ENCODE measurements at regions not wholly inside any gene's neighbourhood (a gene's known extent, or its start where the extent isn't known, plus 50 kb on each side); places are given as distances from the start of the nearest gene placed in this dataset.

GRCh38 chr7:36025190-36025589, 127.9 kb upstream of the EEPD1 start:
- WGBS = 69% methylated on average over 4 of the region's 4 CpGs

GRCh38 chr7:36029311-36029710, 123.7 kb upstream of the EEPD1 start:
- Histone ChIP-seq H3K36me3 (ENCODE audit: insufficient read depth, low read length) (no peaks in the 10 kb centered on the region), H3K4me1 (ENCODE audit: insufficient read depth, low read length) (peaks cover 5% of the 10 kb centered on the region), H3K9me3 (ENCODE audit: insufficient read depth, low read depth, low read length) (no peaks in the 10 kb centered on the region), H3K4me3 (ENCODE audit: low read length) (no peak overlapping the region), H3K27me3 (ENCODE audit: insufficient read depth, low read length) (no peaks in the 10 kb centered on the region), H3K9ac (ENCODE audit: low read depth, low read length) (no peak overlapping the region), H3K27ac (ENCODE audit: low read depth, low read length) (no peak overlapping the region)
- 83% methylated on average over 4 of the region's 4 CpGs for WGBS

More at GRCh38 chr7:36025190-36025589, 127.9 kb upstream of the EEPD1 start:
- Histone ChIP-seq H3K36me3 (ENCODE audit: insufficient read depth, low read length) (no peaks in the 10 kb centered on the region), H3K4me3 (ENCODE audit: low read length) (no peak overlapping the region), H3K27me3 (ENCODE audit: insufficient read depth, low read length) (no peaks in the 10 kb centered on the region), H3K4me1 (ENCODE audit: insufficient read depth, low read length) (peaks cover 5% of the 10 kb centered on the region), H3K9ac (ENCODE audit: low read depth, low read length) (no peak overlapping the region), H3K27ac (ENCODE audit: low read depth, low read length) (no peak overlapping the region), H3K9me3 (ENCODE audit: insufficient read depth, low read depth, low read length) (no peaks in the 10 kb centered on the region)

GRCh38 chr7:36029853-36030515, 123.1 kb upstream of the EEPD1 start:
- Histone ChIP-seq H3K27me3 (ENCODE audit: insufficient read depth, low read length) (no peaks in the 10 kb centered on the region), H3K36me3 (ENCODE audit: insufficient read depth, low read length) (no peaks in the 10 kb centered on the region), H3K4me3 (ENCODE audit: low read length) (no peak overlapping the region), H3K9ac (ENCODE audit: low read depth, low read length) (no peak overlapping the region), H3K9me3 (ENCODE audit: insufficient read depth, low read depth, low read length) (no peaks in the 10 kb centered on the region), H3K4me1 (ENCODE audit: insufficient read depth, low read length) (peaks cover 3% of the 10 kb centered on the region), H3K27ac (ENCODE audit: low read depth, low read length) (no peak overlapping the region)
- 76% methylated on average over 3 of the region's 3 CpGs for whole genome bisulfite sequencing

- Histone ChIP-seq H3K36me3 (ENCODE audit: insufficient read depth, low read length) (no peaks in the 10 kb centered on the region), H3K9ac (ENCODE audit: low read depth, low read length) (no peak overlapping the region), H3K27ac (ENCODE audit: low read depth, low read length) (no peak overlapping the region), H3K4me1 (ENCODE audit: insufficient read depth, low read length) (no peaks in the 10 kb centered on the region; the same call in 1 of the 2 replicates), H3K9me3 (ENCODE audit: insufficient read depth, low read depth, low read length) (no peaks in the 10 kb centered on the region), H3K27me3 (ENCODE audit: insufficient read depth, low read length) (no peaks in the 10 kb centered on the region), H3K4me3 (ENCODE audit: low read length) (no peak overlapping the region)
- 85% methylated on average over 5 of the region's 5 CpGs for WGBS
These were observed 120.7 kb upstream of the EEPD1 start for GRCh38 chr7:36032361-36032818.

GRCh38 chr7:36034020-36034419, 119.0 kb upstream of the EEPD1 start:
- no peaks in the 10 kb centered on the region; the same call in 1 of the 2 replicates for H3K4me1 ChIP-seq (ENCODE audit: insufficient read depth, low read length)
- 95% methylated on average over 4 of the region's 4 CpGs for WGBS
- H3K9me3 ChIP-seq (ENCODE audit: insufficient read depth, low read depth, low read length) = no peaks in the 10 kb centered on the region
- no peaks in the 10 kb centered on the region for H3K27me3 ChIP-seq (ENCODE audit: insufficient read depth, low read length)
- no peak overlapping the region for H3K4me3 ChIP-seq (ENCODE audit: low read length)
- no peak overlapping the region for H3K9ac ChIP-seq (ENCODE audit: low read depth, low read length)
- H3K36me3 ChIP-seq (ENCODE audit: insufficient read depth, low read length) = no peaks in the 10 kb centered on the region
- no peak overlapping the region for H3K27ac ChIP-seq (ENCODE audit: low read depth, low read length)

GRCh38 chr7:36035186-36035585, 117.9 kb upstream of the EEPD1 start:
- no peaks in the 10 kb centered on the region for H3K27me3 ChIP-seq (ENCODE audit: insufficient read depth, low read length)
- H3K9me3 ChIP-seq (ENCODE audit: insufficient read depth, low read depth, low read length) = no peaks in the 10 kb centered on the region
- no peak overlapping the region for H3K27ac ChIP-seq (ENCODE audit: low read depth, low read length)
- no peaks in the 10 kb centered on the region for H3K36me3 ChIP-seq (ENCODE audit: insufficient read depth, low read length)
- H3K4me1 ChIP-seq (ENCODE audit: insufficient read depth, low read length) = peaks cover 4% of the 10 kb centered on the region
- WGBS = 93% methylated on average over 7 of the region's 7 CpGs
- no peak overlapping the region for H3K9ac ChIP-seq (ENCODE audit: low read depth, low read length)
- H3K4me3 ChIP-seq (ENCODE audit: low read length) = no peak overlapping the region

- peaks cover 10% of the 10 kb centered on the region for H3K4me1 ChIP-seq (ENCODE audit: insufficient read depth, low read length)
- H3K4me3 ChIP-seq (ENCODE audit: low read length) = no peak overlapping the region
- no peak overlapping the region for H3K27ac ChIP-seq (ENCODE audit: low read depth, low read length)
- WGBS = 82% methylated on average over 4 of the region's 4 CpGs
- H3K27me3 ChIP-seq (ENCODE audit: insufficient read depth, low read length) = no peaks in the 10 kb centered on the region
- H3K9me3 ChIP-seq (ENCODE audit: insufficient read depth, low read depth, low read length) = no peaks in the 10 kb centered on the region
- no peaks in the 10 kb centered on the region for H3K36me3 ChIP-seq (ENCODE audit: insufficient read depth, low read length)
- no peak overlapping the region for H3K9ac ChIP-seq (ENCODE audit: low read depth, low read length)
These were observed 116.5 kb upstream of the EEPD1 start for GRCh38 chr7:36036590-36036989.

- H3K27me3 ChIP-seq (ENCODE audit: insufficient read depth, low read length) = no peaks in the 10 kb centered on the region
- peaks cover 10% of the 10 kb centered on the region for H3K4me1 ChIP-seq (ENCODE audit: insufficient read depth, low read length)
- H3K4me3 ChIP-seq (ENCODE audit: low read length) = no peak overlapping the region
- no peaks in the 10 kb centered on the region for H3K36me3 ChIP-seq (ENCODE audit: insufficient read depth, low read length)
- no peak overlapping the region for H3K9ac ChIP-seq (ENCODE audit: low read depth, low read length)
- WGBS = 90% methylated on average over 11 of the region's 11 CpGs
- H3K27ac ChIP-seq (ENCODE audit: low read depth, low read length) = no peak overlapping the region
- no peaks in the 10 kb centered on the region for H3K9me3 ChIP-seq (ENCODE audit: insufficient read depth, low read depth, low read length)
These were observed 115.9 kb upstream of the EEPD1 start for GRCh38 chr7:36037121-36037662.

- Histone ChIP-seq H3K9ac (ENCODE audit: low read depth, low read length) (no peak overlapping the region), H3K27ac (ENCODE audit: low read depth, low read length) (no peak overlapping the region), H3K36me3 (ENCODE audit: insufficient read depth, low read length) (no peaks in the 10 kb centered on the region), H3K9me3 (ENCODE audit: insufficient read depth, low read depth, low read length) (no peaks in the 10 kb centered on the region), H3K4me3 (ENCODE audit: low read length) (no peak overlapping the region), H3K4me1 (ENCODE audit: insufficient read depth, low read length) (peaks cover 10% of the 10 kb centered on the region), H3K27me3 (ENCODE audit: insufficient read depth, low read length) (no peaks in the 10 kb centered on the region)
- 91% methylated on average over 7 of the region's 7 CpGs for WGBS
These were observed 114.9 kb upstream of the EEPD1 start for GRCh38 chr7:36038063-36038721.

- WGBS = 96% methylated on average over 11 of the region's 11 CpGs
- H3K4me3 ChIP-seq (ENCODE audit: low read length) = no peak overlapping the region
These were observed 113.8 kb upstream of the EEPD1 start for GRCh38 chr7:36039243-36039642.

GRCh38 chr7:36039671-36040070, 113.4 kb upstream of the EEPD1 start:
- H3K36me3 ChIP-seq (ENCODE audit: insufficient read depth, low read length) = no peaks in the 10 kb centered on the region
- H3K27me3 ChIP-seq (ENCODE audit: insufficient read depth, low read length) = no peaks in the 10 kb centered on the region
- H3K4me3 ChIP-seq (ENCODE audit: low read length) = no peak overlapping the region
- WGBS = 89% methylated on average over 3 of the region's 3 CpGs
- H3K9ac ChIP-seq (ENCODE audit: low read depth, low read length) = no peak overlapping the region
- peaks cover 10% of the 10 kb centered on the region for H3K4me1 ChIP-seq (ENCODE audit: insufficient read depth, low read length)
- H3K27ac ChIP-seq (ENCODE audit: low read depth, low read length) = no peak overlapping the region
- no peaks in the 10 kb centered on the region for H3K9me3 ChIP-seq (ENCODE audit: insufficient read depth, low read depth, low read length)

More at GRCh38 chr7:36039243-36039642, 113.8 kb upstream of the EEPD1 start:
- Histone ChIP-seq H3K9me3 (ENCODE audit: insufficient read depth, low read depth, low read length) (no peaks in the 10 kb centered on the region), H3K27me3 (ENCODE audit: insufficient read depth, low read length) (no peaks in the 10 kb centered on the region), H3K4me1 (ENCODE audit: insufficient read depth, low read length) (peaks cover 10% of the 10 kb centered on the region), H3K36me3 (ENCODE audit: insufficient read depth, low read length) (no peaks in the 10 kb centered on the region), H3K9ac (ENCODE audit: low read depth, low read length) (no peak overlapping the region), H3K27ac (ENCODE audit: low read depth, low read length) (no peak overlapping the region)

All from HUES64 (cell line).